Upper lobe of left lung (tissue), 4 donors: ENCODE measurements at regions not wholly inside any gene's neighbourhood (a gene's known extent, or its start where the extent isn't known, plus 50 kb on each side); places are given as distances from the start of the nearest gene placed in this dataset.

Experiments
- CTCF ChIP-seq, 6 experiments: fragments of 450-650 bp in 4 of 6; fragments of 200-600 bp in 2 of 6; sonication (generic) in 2 of 6; IDR thresholded peaks; one replicate each; pipeline ENCODE4 v1.5.1; 2016 to 2019; ENCODE audit warnings: antibody characterized with exemption in 6 of 6
- EP300 ChIP-seq, 4 donors: sonication (generic); formaldehyde crosslinking; IDR thresholded peaks; one replicate each; pipeline ENCODE4 v1.5.1; 2017; ENCODE audit warnings: antibody characterized with exemption in 4 of 4, control low read depth in 2 of 4
- POLR2AphosphoS5 ChIP-seq, 2 donors: sonication (generic); formaldehyde crosslinking; IDR thresholded peaks; one replicate each; pipeline ENCODE4 v1.5.1; 2017; ENCODE audit warnings: antibody characterized with exemption in 2 of 2

- no peak for TF ChIP-seq EP300 (IDR thresholded peaks at IDR 0.05)
- no peak for TF ChIP-seq CTCF (IDR thresholded peaks at IDR 0.05)
- TF ChIP-seq POLR2AphosphoS5 (IDR thresholded peaks at IDR 0.05) = no peak
Observed at GRCh38 chr2:4695281-4695861, 992.0 kb downstream of the DCDC2C start.
